Stomach (tissue), 4 donors: ENCODE measurements at regions not wholly inside any gene's neighbourhood (a gene's known extent, or its start where the extent isn't known, plus 50 kb on each side); places are given as distances from the start of the nearest gene placed in this dataset.

ENCODE experiments used
- EP300 ChIP-seq: sonication (generic); formaldehyde crosslinking; IDR thresholded peaks from one replicate; pipeline ENCODE4 v1.6.1; 2017; ENCODE audit warnings: antibody characterized with exemption
- POLR2A ChIP-seq, 4 donors: fragments of 450-650 bp; IDR thresholded peaks; one replicate each; pipeline ENCODE4 v1.6.1; 2016; ENCODE audit warnings: antibody characterized with exemption in 4 of 4, control low read depth in 2 of 4, mild to moderate bottlenecking in 1 of 4, moderate library complexity in 1 of 4
- POLR2AphosphoS5 ChIP-seq, 3 donors: sonication (generic); formaldehyde crosslinking; IDR thresholded peaks; one replicate each; pipeline ENCODE4 v1.6.1; 2016; ENCODE audit warnings: antibody characterized with exemption in 3 of 3
- TF ChIP-seq, protein P1 (sequence below), 7 experiments: fragments of 450-650 bp in 4 of 7; fragments of 200-600 bp in 3 of 7; sonication (generic) in 3 of 7; IDR thresholded peaks; one replicate each; pipeline ENCODE4 v1.5.1; 2016 to 2019; ENCODE audit warnings: antibody characterized with exemption in 7 of 7, control low read depth in 2 of 7, mild to moderate bottlenecking in 1 of 7

DNA sequence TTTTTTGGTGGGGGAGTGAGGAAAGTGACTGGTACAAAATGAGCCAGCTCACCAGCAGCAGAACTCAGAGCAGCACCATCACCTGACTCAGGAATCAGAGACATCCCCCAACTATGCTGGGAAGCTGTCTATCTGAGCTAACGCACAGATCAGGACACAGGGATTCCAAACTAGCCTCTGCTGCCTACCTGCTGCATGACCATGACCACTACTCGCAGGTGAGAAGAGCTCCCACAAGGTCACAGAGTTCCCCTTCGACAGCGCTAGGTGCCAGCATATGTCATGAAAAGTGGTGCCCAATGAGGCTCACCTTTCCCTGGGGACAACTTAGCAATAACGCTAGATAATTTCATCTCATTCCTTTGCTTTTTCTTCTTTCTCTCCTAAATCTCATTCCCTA lies 662.6 kb upstream of the CPEB2 start:
- TF ChIP-seq, protein P1, sequence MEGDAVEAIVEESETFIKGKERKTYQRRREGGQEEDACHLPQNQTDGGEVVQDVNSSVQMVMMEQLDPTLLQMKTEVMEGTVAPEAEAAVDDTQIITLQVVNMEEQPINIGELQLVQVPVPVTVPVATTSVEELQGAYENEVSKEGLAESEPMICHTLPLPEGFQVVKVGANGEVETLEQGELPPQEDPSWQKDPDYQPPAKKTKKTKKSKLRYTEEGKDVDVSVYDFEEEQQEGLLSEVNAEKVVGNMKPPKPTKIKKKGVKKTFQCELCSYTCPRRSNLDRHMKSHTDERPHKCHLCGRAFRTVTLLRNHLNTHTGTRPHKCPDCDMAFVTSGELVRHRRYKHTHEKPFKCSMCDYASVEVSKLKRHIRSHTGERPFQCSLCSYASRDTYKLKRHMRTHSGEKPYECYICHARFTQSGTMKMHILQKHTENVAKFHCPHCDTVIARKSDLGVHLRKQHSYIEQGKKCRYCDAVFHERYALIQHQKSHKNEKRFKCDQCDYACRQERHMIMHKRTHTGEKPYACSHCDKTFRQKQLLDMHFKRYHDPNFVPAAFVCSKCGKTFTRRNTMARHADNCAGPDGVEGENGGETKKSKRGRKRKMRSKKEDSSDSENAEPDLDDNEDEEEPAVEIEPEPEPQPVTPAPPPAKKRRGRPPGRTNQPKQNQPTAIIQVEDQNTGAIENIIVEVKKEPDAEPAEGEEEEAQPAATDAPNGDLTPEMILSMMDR (IDR thresholded peaks at IDR 0.05): no peak
- no peak for TF ChIP-seq POLR2A (IDR thresholded peaks at IDR 0.05)
- TF ChIP-seq EP300: no peak
- no peak for TF ChIP-seq POLR2AphosphoS5 (IDR thresholded peaks at IDR 0.05)
